GM19238 (cell line): ENCODE measurements at regions not wholly inside any gene's neighbourhood (a gene's known extent, or its start where the extent isn't known, plus 50 kb on each side); places are given as distances from the start of the nearest gene placed in this dataset.
"Not testable (repeated sequence)": the region's sequence is repeated elsewhere in the genome, so short reads cannot be mapped to it uniquely, and the experiment has no call there.

Experiments used
- DNase-seq: peaks from one replicate; pipeline ENCODE4 v3.0.0; 2011; ENCODE audit warnings: low spot score; ENCODE audit not compliant: insufficient read length

DNA sequence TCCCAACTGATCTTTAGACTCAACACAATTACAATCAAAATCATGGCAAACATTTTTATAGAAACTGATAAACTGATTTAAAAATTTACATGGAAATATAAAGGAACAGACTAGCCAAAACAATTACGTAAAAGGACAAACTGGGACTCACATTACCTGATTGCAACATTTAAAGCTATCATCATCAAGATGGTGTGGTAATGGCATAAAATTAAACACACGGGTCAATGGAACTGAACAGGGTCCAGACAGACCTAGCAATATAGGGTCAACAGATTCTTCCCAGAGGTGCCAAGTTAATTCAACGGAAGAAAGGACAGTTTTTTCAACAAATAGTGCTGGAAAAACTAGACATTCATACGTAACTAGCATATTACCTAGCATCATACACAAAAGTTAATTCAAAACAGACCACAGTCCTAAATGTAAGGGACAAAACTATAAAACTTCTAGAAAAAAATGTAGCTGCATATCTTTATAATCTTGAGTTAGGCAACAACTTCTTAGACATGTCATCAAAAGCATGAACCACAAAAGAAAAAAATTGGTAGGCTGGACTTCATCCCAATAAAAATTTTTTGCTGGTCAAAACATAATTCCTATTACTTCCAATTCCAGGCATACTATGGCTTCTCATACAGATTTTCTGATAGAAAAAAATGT is 147.4 kb upstream of the BEND6 start:
- DNase-seq, result no peak

DNA sequence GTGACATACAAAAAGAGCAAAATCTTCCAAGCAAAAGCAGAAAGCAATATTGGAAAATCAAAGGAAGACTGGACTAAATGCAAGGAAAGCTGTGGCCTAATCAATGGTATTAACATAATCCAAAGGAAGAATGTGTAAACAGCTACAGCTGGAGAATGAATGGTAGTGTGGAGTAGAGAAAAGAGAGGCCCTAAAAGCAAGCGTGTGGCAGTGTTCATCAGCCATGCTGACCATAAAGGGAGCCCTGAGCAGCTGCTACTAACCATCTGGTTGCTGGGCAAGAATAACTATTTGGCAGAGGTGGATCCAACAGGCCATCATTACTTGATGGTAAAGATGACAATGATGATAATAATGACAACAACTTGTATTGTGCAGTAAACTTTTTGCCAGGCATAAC is 148.5 kb upstream of the BEND6 start:
- no peak for DNase-seq

GRCh38 chr6:56804996-56805395 is 149.9 kb upstream of the BEND6 start:
- no peak for DNase-seq

DNA sequence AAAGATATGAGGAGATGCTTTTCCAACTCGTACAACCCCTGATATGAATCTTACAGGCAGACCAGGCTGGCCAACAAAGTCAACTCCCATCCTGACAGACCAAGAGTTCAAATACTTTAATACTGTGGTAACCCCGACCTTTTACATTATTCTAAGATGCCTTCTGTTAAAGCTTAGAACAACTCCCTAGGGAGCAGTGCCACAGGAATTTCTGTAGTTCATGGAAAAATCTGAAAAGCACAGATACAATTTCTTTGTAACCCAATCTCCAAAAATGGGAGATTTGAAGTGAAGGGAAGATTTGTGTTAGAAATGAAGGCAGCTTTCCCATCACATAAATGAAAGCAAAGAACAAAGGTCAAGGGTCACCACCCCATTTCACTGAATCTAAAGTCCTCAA is 151.3 kb upstream of the BEND6 start:
- DNase-seq, result no peak

DNA sequence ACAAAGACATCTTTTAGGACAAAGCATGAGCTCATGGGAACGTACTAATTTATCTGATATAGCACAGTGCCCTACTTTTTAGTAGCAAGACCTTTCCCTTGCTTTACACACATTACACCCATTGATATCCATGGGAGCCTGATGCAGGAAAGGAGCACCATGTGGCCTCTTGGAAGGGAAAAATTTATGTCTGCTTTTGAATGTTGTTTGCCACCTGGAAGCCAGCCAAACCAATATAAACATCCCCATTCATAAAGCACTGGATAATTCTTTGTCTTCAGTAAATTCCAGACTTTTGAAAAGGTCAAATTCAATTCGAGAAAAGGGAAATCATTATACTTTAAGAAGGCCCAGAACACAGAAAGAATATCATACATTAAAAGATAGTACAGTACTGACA is 152.3 kb upstream of the BEND6 start:
- DNase-seq, result no peak

DNA sequence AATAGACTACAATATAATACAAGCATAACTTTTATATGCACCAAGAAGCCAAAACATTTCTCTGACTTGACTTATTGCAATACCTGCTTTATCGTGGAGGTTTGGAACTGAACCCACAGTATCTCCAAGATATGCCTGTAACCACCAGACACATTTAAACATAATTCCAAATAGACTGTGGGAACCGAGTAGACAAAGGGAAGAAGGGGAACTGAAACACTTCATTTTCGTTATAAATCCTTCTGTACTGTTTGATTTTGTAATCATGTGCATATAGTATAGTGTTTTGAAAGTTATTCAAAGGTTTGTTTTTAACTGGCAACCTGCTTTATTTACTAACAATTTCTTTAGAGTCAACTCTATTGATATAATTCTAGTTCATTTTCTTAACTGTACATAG is 154.9 kb upstream of the BEND6 start:
- no peak for DNase-seq

GRCh38 chr6:56798163-56798562 is 155.5 kb upstream of the DST start:
- no peak for DNase-seq

- DNase-seq, result no peak
Observed at GRCh38 chr6:56796196-56796532, 153.5 kb upstream of the DST start.

DNA sequence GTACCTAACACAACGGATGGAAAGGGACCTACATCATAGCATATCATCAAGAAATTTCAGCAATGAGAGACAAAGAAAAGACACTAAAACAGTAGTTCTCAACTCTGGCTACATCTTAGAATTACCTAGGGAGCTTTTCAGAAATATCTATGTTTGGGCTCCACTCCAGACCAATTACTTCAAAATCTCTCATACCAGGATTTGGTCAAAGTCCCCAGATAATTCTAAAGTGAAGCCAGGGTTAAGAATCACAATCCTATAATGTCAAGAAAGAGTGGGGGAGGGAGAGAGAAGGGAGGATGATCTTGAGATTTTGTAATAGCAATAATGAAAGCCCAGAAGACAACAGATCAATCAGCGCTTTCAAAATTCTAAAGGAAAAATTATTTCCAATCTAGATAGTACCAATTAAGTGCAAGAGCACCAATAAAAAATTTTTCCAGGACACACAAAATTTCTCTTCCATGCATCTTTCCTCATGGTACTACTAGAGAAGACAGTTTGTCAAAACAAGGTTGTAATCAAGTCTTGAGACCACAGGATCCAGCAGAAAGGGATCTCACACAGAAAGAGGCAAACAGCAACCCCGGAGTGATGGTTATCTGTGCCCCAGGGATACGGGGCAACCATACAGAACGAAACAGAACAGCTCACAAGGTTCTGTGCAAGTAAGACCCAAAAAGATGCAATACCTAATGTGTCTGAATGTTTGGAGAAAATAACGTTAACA is 152.9 kb upstream of the DST start:
- DNase-seq, result no peak

- DNase-seq, result no peak
Observed at GRCh38 chr6:56794421-56794820, 151.7 kb upstream of the DST start.

DNA sequence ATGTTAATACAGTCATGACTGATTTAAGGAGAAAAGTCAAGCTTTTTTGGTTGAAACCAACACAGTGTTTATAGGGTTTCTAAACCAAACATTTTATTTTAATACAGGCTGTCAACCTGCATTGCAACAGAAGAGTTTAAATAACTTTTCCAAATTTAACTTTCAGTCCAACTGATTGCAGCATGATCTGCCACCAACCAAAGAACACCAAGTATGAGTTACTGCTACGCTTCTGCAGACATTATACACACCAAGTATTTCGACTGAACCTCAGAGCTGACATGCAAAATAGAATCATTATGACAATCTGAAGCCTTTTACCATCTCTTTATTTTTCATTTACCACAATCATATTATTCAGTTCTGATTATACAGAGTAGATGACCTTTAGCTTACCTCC is 151.2 kb upstream of the DST start:
- DNase-seq, result no peak

- no peak for DNase-seq
Observed at GRCh38 chr6:56790414-56790813, 147.7 kb upstream of the DST start.

DNA sequence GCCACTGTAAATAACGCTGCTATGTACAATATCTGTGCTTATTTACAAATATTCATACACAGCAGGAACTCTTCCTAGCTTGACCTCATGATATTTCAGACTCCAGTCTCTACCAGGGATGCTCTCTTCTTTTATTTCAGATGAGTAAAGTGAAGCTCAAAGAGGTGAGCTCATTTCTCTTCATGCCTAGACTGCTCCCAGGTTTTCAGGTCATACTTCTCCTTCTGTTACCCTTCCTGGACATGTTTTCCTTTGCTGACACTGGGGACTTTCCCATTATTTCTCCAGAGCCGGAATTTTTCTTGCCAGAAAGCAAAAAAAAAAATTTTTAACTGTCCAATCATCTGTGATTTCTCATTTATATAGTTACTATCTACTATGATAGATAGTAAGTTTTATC is 147.2 kb upstream of the DST start:
- DNase-seq, result no peak

DNA sequence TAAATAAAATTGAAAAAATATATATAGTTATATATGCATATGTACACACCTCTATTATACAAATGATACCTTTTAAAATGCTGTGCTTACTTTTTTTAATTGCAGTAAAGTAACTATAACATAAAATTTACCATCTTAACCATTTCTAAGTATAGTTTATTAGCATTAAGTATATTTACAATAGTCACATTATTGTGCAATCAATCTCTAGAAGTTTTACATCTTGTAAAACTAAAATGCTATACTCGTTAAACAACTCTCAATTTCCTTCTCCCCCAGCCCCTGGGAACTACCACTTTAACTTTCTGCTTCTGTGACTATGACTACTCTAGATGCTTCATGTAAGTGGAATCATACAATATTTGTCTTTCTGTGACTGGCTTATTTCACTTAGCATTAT is 146.7 kb upstream of the DST start:
- DNase-seq, result no peak

- no peak for DNase-seq
Observed at GRCh38 chr6:56787209-56787608, 144.5 kb upstream of the DST start.

DNA sequence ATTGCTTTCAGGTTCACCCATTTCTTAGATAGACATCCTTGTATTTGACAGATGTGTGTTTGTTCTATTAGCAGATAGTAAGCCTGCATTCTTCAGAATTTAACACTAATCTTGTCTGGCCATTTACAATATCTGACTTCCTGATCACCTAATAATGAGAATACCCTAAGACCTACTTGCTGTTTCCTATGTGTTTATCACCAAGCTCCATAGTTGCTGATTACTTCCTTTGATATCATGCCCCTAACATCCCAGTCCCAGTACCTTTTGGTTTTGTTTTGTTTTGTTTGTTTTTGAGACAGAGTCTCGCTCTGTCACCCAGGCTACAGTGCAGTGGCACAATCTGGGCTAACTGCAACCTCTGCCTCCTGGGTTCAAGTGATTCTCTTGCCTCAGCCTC is 143.6 kb upstream of the DST start:
- no peak for DNase-seq

GRCh38 chr6:56785536-56785935 is 142.8 kb upstream of the DST start:
- DNase-seq, result not testable (repeated sequence)

DNA sequence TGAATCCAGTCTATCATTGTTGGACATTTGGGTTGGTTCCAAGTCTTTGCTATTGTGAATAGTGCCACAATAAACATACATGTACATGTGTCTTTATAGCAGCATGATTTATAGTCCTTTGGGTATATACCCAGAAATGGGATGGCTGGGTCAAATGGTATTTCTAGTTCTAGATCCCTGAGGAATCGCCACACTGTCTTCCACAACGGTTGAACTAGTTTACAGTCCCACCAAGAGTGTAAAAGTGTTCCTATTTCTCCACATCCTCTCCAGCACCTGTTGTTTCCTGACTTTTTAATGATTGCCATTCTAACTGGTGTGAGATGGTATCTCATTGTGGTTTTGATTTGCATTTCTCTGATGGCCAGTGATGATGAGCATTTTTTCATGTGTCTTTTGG is 137.4 kb upstream of the DST start:
- not testable (repeated sequence) for DNase-seq

- not testable (repeated sequence) for DNase-seq
Observed at GRCh38 chr6:56778503-56778902, 135.8 kb upstream of the DST start.

DNA sequence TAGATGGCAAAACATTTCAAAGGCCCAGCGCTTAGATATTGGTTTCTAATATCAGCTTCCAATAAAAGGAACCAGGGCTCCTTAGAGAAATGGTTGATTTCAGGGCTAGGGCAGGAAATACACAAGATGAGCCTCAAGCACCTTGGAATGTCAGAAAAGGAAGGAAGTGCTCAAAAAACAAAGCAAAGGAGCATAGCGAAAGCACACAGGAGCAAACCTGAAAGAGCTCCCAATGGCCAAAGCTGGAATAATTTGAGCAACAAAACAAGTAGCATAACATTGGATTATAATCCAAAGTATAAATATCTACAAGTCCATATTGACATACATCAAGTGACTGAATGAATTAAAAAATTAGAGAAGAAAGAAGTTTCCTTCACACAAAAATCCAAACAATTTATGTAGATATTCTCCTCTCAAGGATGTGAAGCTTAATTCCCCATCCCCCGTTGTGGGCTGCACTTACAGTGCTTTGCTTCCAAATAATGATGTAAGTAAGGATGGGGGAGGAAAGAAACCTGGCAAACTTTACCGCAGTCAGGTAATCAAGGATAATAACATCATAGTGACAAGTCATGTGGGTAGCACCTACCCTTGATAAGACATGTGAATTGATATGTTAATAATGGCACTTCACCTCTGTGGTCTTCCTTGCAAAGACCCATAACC is 132.9 kb upstream of the DST start:
- no peak for DNase-seq

DNA sequence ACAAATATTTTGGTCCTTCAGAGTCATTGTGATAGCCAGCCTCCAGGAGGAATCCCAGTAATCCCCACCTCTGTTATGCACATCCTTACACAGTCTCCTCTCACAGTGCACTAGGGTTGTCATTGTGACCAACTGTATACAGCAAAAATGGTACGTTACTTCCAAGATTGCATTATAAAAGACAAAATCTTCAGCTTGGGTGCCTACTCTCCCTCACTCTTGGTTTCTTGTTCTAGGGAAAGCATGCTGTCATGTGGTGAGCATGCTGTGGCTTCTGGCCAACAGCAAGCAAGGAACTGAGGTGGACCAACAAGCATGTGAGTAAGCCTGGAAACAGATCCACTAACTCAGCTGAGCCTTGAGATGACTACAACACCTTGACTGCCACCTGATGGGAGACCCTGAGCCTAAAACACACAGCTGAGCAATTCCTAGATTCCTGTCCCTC is 130.1 kb upstream of the DST start:
- no peak for DNase-seq

DNA sequence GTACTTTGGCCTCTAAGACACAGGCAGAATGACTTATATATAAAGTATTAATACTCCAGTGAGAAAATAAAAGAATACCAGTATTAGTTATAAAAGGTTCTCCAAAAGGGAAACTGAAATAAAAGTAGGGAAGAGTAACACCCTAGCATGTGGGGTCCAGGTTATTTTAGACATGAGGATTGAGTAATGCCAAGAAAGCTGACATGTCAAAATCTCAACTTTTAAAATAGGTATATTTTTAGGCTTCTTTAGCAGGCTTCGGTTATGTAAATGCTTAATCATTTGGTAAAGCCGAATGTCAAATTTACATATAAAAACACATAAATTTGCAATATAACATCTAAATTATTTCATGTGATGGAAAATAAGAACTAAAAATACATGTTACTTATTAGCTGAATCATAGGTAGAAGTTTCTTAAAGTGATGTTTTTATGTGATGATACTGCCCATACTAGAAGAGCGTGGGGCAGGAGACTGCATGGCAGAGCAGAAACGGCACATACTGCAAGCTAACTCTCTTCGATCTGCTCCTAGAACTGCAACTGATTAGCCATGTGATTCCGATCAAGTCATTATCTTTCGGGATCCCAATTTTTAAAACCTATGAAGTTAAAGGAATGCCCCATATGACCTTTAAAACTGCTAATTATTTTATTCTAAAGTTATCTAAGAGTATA is 129.4 kb upstream of the DST start:
- no peak for DNase-seq
